CD4-positive, alpha-beta T cell treated with Interferon alpha-2 for 1 hour (primary cell): ENCODE measurements at regions not wholly inside any gene's neighbourhood (a gene's known extent, or its start where the extent isn't known, plus 50 kb on each side); places are given as distances from the start of the nearest gene placed in this dataset.
"Not testable (repeated sequence)": the region's sequence is repeated elsewhere in the genome, so short reads cannot be mapped to it uniquely, and the experiment has no call there.

ENCODE experiments used
- DNase-seq, 2 donors: peaks; one replicate each; pipeline ENCODE4 v3.0.0-alpha.2; 2020 to 2022

DNA sequence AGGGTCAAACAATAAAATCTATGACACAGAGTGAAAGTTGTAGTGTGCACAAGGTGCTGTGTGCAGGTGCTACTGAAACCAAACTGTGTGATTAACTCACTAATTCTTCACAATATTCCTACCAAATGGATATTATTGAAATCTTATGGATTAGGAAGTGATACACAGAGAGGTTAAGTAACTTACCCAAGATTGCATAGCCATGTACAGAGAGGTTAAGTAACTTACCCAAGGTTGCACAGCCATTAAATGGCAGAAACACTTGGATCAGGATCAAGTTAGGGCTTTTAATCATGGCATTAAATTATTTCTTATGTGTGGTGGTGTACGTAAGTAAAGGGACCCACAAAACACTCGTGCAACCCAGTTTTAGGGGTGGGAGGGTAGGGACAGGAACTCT lies 771.4 kb downstream of the AACS start:
- no peak for DNase-seq

GRCh38 chr12:125841332-125841731 lies 776.1 kb downstream of the AACS start:
- DNase-seq: no peak

GRCh38 chr12:125852116-125852515 lies 786.9 kb downstream of the AACS start:
- no peak for DNase-seq

DNA sequence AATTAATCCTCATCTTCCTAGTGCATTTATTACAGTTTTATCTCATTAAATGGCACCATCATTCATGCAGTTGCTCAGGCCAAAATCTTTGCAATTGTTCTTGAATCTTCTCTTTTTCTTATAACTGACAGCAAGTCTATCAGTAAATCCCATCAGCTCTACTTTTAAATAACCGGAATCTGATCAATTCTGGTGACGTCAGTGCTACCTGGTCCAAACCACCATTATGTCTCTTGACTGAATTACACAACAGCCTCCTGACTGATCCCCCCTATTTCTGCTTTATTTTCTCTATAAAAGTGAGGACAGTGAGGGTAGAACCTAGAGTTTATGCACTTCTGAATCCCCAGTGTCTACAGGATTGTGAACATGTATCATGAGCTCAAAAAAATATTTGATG lies 787.4 kb downstream of the AACS start:
- DNase-seq: no peak

DNA sequence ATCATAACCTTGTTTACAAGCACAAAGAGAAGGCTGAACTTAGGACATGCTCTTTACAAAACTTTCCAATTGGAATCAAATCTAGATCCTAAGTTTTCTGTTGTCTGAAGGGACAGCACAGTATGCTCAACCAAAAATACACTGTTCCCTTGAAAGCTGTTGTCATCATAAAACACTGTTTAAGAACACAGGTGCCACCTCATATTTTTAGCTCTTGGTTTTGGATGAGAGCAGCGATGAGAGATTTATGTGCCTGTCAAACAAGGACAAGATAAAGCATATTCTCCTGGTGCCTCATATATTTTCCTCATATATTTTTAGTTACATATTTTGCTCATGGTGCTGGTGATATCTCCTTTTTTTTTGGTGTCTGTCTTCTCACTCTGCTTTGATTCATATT lies 788.4 kb downstream of the AACS start:
- DNase-seq: no peak

DNA sequence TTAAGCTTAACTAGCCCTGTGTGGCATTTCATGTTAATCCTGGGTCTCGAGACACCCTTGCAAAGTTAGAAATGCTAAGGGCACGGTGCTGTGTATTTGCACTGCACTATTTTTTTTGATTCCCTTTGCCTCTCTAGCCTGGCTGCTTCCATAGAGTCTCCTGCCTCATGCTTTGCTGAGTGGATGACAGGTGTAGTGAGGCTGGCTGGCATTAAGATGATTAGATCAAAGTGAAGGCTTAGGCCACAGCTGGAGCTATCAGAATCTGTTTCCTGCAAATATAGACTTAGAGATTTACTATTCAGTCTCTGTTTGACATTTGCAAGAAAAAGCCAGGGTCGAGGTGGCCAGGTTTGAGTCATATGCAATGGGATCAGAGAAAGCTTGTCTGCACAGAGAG lies 791.1 kb downstream of the AACS start:
- DNase-seq: no peak

- DNase-seq: no peak
Measured at GRCh38 chr12:125856896-125857295, 791.7 kb downstream of the AACS start.

DNA sequence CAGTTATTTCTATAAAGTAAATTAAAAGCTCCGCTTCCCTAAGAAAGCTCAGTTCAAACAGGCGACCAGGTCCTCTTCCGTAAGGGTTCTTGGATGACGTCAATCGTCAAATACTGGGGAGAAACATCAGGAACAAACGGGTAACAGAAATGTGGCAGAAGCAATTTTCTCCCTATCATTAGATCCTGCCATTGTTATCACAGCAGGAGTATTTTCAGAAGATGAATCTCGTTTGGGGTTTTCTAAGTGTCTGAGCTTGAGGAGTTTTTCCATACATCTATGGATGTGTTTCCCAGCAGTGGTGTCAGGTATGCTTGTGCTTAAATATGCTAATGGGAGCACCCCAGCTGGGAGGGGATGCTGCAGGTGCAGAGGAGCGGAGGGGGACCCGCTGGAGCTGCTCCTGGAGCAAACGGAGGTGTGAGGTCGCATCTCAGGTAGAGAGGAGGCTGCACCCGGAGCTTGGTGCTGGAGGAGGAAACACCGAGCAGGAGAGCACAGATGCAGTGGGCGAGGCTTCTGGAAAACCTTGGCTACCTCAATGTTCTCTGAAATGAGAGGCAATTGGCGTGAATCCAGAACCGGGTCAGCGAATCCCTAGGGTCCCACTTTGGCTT lies 795.5 kb downstream of the AACS start:
- DNase-seq: no peak

GRCh38 chr12:125861299-125862281 lies 796.4 kb downstream of the AACS start:
- no peak for DNase-seq

GRCh38 chr12:125865236-125865635 lies 800.0 kb downstream of the AACS start:
- not testable (repeated sequence) for DNase-seq

DNA sequence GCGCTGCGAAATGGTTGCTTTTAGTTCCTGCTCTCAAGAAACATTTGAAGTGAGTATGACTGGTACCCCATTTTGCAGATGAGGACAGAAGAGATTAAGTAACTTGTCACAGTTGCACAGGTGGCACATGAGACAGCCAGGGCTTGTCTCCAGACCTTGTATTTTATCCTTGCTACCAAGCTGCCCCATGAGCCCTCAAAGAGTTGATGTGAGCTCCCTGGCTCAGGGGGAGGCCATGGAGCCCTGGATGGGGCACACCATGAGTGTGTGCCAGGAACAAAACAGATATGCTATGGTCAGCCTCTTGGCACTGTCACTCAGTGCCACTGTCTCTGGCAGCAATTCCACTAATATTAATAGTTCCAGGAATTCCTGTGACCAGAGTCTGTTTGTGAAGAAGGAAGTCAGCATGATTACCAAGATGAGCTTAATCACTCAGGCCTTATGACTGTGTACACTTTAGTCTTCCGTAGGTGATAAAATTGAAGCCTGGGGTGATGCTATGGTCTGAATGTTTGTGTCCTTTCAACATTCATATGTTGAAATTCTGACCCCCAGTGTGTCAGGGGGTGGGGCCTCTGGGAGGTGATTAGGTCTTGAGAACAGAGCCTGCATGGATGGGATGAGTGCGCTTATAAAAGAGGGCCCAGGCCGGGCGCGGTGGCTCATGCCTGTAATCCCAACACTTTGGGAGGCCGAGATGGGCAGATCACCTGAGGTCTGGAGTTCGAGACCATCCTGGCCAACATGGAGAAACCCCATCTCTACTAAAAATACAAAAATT lies 806.8 kb downstream of the AACS start:
- no peak for DNase-seq

DNA sequence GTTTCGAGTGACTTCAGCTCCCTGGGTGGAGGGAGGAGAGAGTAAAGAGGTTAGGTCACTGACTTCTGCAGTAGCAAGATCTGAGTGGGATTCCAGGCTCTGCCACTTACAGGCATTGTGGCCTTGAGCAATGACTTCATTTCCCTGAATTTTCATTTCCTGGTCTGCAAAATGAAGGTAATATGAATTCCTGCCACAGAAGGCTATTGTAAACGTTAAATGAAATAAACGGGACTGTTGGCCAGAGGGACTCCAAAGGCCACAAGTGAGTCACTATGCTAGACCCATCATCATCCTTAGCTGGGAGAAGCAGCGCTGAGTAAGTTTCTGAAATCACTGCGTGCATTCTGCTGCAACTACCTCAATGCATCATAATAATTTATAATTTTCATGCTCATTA lies 807.8 kb downstream of the AACS start:
- no peak for DNase-seq

GRCh38 chr12:125878483-125878882 lies 813.2 kb downstream of the AACS start:
- no peak for DNase-seq

GRCh38 chr12:125882141-125882540 lies 816.9 kb downstream of the AACS start:
- no peak for DNase-seq

- DNase-seq: no peak
Measured at GRCh38 chr12:125888921-125889320, 823.7 kb downstream of the AACS start.

- DNase-seq: no peak
Measured at GRCh38 chr12:125889742-125890141, 824.5 kb downstream of the AACS start.

GRCh38 chr12:125890366-125890905 lies 825.2 kb downstream of the AACS start:
- DNase-seq: no peak

- no peak for DNase-seq
Measured at GRCh38 chr12:125890971-125891370, 825.7 kb downstream of the AACS start.

- no peak for DNase-seq
Measured at GRCh38 chr12:125892276-125892675, 827.0 kb downstream of the AACS start.

- DNase-seq: no peak
Measured at GRCh38 chr12:125902991-125903390, 837.8 kb downstream of the AACS start.

DNA sequence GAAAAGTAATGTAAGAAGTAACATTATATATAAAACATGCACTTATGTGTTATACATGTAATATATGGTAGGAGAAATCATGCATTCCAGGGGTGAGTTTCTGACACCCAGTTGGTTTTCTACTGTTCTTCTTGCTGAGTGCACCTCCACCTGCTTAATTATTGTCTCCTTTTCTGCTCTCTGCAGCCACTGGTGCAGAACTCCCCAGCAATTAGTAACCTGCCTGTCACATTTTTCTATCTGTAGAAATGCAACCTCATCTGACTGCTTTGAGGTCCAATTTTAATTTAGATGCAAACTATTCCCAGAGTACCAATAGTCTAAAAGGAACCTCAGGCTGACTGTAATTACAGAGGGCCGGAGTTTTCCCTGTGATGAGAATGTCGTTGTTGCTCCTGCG lies 842.1 kb downstream of the AACS start:
- no peak for DNase-seq

DNA sequence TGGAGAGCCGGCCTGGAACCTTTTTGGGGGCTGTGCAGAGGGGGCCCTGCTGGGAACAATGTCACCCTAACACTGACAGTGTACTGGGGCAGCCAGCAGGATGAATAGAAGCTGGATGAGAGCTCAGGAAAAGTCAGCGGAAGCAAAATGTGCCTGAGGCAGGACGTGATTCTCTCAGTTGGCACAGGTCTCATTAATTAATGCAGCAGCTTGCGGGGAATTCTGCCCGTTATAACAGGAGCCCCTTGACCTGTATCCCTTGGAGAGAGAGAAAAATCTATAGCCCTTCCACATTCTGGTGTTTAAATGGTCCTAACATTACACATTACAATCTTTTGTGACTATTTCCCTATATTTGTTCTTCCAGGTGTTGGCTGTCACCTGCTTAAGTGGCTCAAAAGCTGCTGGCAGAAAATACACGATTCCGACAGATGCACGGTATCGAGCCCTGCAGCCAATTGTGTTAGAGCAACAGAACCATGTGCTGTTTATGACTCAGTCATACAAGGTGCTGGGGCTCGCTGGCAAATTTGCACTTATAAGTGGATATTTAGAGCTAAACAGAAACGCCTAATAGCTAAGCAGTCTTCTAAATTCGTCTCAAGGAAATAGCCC lies 854.7 kb downstream of the AACS start:
- no peak for DNase-seq

DNA sequence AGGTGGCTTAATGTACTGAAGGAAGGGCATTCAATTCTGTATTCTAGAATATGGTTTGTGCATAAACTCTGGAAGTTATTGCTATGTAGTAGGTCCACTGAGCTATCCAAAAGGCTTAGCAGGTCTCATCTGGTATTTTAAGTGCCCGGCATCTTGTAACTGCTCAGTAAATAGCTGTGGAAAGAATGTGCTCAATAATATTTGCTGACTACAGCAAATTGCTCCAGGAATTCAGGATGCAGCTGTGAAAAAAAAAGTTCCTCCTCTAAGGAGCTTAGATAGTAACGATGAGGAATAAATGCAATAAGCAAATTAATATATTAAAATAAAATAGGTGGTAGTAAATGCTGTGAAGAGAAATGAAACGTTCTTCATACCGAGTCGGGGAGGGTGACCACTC lies 857.1 kb downstream of the AACS start:
- no peak for DNase-seq
